Sigmoid colon (tissue), 4 donors: ENCODE measurements at regions not wholly inside any gene's neighbourhood (a gene's known extent, or its start where the extent isn't known, plus 50 kb on each side); places are given as distances from the start of the nearest gene placed in this dataset.

Experiments used
- CTCF ChIP-seq, 4 experiments: fragments of 450-650 bp in 3 of 4; fragments of 200-600 bp in 1 of 4; IDR thresholded peaks; one replicate each; pipeline ENCODE4 v1.5.1; 2016 to 2019; ENCODE audit warnings: antibody characterized with exemption in 4 of 4, mild to moderate bottlenecking in 3 of 4, moderate library complexity in 2 of 4
- EP300 ChIP-seq, 4 donors: sonication (generic); formaldehyde crosslinking; IDR thresholded peaks; one replicate each; pipeline ENCODE4 v1.6.1; 2017; ENCODE audit warnings: antibody characterized with exemption in 4 of 4
- POLR2A ChIP-seq, 2 donors: fragments of 450-650 bp; IDR thresholded peaks; one replicate each; pipeline ENCODE4 v1.6.1; 2016; ENCODE audit warnings: antibody characterized with exemption in 2 of 2, mild to moderate bottlenecking in 2 of 2, moderate library complexity in 2 of 2
- POLR2AphosphoS5 ChIP-seq, 4 donors: sonication (generic); formaldehyde crosslinking; IDR thresholded peaks; one replicate each; pipeline ENCODE4 v1.6.1; 2017; ENCODE audit warnings: antibody characterized with exemption in 4 of 4

- TF ChIP-seq POLR2A (IDR thresholded peaks at IDR 0.05) (no peak), EP300 (IDR thresholded peaks at IDR 0.05) (no peak), CTCF (IDR thresholded peaks at IDR 0.05) (no peak), POLR2AphosphoS5 (IDR thresholded peaks at IDR 0.05) (no peak)
Observed at GRCh38 chr6:141729146-141729545, 403.6 kb upstream of the GJE1 start.
